NOMO-1 treated with DMSO at 0.1 percent for 48 hours (cell line): ENCODE measurements at regions not wholly inside any gene's neighbourhood (a gene's known extent, or its start where the extent isn't known, plus 50 kb on each side); places are given as distances from the start of the nearest gene placed in this dataset.

Experiments
- DNase-seq: peaks from one replicate; lab custom pipeline; 2025; ENCODE audit not compliant: unreplicated experiment; lab: John Stamatoyannopoulos, UW

DNA sequence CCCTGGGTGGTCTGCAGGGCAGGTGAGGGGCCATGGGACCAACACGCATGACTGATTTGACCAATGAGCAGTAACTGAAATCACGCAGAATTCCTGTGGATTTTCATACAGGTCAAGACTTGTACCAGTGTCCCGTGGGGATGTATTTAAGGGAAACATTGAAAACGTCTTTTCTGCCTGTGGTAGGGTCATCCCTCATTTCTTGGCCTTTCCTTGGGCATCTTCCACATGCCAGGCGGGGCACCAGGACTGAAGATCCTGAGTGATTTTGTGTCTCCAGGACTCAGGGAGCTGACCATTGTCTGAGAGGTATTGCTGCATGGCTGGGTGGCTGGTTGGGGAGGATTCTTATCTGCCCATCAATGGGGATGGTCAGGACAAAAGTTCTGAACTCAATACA, 289.0 kb downstream of the GLRX3 start:
- no peak for DNase-seq

GRCh38 chr10:130425881-130426435, 289.8 kb downstream of the GLRX3 start:
- no peak for DNase-seq

GRCh38 chr10:130427216-130427722, 291.1 kb downstream of the GLRX3 start:
- no peak for DNase-seq

DNA sequence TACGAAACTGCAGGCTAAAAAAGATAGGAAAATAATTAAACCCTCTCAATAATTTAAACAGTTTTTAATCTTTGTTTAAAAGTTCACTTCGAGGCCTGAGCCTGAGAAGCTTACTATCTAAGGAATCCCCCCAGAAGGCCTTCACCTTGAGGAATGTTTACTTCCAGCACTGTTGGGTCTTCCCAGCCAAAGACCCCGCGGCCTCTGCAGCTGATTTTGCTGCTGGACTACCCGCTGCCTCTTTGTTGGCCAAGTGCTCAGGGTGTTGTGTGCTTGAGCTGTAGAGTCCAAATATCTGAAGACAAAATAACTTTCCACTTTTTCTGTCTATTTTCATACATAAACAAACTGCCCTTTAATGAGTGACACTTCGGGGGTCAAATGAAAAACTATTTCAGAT, 292.7 kb downstream of the GLRX3 start:
- DNase-seq: no peak

DNA sequence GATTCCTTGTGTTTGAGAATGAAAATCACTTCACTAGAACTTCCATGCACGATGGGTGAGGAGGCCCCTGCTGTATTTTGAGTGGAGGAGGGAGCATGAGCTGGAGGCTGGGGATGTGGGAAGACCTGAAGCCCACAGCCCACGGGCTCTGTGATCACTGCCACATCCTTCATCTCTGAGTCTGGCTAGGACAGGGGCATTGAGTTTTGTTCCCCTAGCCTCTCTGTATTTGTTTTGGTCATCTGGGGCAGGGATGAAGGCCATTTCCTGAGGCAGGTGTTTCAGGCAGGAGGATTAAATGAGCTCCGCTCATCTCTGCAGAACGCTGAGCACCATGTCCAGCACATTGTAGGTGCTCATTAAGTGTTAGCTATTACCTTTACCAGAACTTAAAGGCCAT, 293.6 kb downstream of the GLRX3 start:
- no peak for DNase-seq

DNA sequence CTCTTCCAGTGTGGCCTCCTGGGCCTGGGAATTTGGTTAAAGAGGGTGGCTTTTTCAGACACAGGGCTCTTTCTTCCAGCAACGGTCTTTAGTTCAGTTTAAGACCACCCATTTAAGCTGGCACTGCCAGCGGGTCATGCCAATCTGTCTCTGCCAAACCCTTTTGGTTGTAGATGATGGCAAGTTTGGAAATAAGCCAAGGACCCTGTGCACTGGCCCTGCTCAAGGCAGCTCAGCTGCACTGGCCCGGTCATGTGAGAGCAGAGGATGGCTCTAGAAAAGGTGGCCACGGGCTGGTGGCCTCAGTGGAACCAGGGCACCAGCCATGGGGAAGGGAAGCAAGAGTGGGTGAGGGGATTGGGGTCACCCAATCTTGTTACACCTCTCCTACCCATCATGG, 294.1 kb downstream of the GLRX3 start:
- no peak for DNase-seq

DNA sequence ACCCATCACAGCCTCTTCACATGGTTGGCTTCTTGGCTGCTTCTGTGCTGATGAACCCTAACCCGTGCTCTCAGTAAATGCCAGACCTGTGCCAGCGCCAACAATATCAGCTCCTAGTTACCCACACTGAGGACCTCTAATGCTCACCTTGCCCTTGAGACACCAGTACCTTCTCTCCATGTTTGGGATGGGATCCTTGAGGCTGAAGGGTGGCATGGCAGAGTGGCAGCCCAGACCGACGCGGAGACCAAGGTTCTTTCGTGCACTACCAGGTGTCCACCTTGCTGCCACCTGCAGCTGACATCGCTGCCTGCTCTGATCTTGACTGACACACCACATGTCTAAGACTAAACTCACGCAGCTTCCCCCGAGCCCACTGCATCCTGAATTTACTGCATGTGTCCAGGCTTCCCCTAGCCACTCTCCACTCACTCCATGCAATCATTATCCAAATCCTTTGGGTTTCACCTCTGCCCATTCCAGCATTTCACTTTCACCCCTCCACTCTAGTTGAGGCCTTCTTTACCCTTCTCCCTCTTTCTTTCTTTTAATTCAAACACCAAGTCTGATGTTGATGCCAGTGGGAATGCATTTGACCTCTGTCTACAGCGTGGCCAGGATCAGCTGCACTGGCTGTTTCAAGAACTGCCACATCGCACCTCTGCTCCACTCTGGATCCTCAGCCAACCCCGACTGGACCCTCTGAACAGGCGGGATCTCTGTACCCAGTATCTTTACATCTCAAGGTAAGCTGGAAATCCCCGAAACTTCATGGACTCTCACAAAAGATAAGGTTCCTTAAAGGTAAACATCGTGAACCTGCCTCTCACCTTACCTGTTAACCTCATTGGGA, 294.9 kb downstream of the GLRX3 start:
- DNase-seq: no peak

DNA sequence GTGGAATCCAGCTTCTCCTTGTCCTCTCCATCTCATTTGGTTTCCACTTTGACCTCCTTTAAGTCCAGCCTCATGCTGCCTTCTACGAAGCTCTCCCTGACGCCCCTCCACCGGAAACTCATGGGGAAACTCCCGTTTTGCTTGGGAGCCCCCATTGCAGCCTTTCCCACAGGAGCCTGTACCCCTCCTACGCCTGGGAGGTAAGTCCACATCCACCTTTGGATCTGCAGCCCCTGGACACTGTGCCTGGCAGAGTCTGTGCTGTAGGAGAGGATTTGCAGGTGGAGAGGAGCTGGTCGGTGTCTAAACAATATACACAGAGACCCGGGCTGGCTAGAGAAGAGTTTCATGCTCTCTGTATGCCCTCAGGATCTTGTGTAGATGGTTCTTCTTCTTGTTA, 296.1 kb downstream of the GLRX3 start:
- no peak for DNase-seq

DNA sequence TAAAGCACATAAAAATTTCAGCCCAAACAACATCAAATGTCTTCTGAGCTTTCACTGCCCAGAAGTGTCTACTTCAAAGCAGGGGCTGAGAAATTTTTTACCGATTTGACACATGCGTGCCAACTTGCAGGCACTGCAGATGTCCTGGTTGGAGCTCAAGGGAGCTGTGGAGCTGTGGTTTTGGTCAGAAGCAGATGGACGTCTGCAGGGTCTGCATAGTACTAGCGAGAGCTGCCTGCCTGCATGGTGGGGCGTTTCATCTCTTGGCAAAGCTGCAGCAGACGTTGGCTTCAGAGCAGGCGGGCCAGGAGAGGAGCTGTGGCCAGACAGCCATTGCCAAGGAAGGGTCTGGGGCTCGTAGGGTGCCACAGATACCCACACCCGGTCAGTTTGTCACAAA, 296.7 kb downstream of the GLRX3 start:
- DNase-seq: no peak

DNA sequence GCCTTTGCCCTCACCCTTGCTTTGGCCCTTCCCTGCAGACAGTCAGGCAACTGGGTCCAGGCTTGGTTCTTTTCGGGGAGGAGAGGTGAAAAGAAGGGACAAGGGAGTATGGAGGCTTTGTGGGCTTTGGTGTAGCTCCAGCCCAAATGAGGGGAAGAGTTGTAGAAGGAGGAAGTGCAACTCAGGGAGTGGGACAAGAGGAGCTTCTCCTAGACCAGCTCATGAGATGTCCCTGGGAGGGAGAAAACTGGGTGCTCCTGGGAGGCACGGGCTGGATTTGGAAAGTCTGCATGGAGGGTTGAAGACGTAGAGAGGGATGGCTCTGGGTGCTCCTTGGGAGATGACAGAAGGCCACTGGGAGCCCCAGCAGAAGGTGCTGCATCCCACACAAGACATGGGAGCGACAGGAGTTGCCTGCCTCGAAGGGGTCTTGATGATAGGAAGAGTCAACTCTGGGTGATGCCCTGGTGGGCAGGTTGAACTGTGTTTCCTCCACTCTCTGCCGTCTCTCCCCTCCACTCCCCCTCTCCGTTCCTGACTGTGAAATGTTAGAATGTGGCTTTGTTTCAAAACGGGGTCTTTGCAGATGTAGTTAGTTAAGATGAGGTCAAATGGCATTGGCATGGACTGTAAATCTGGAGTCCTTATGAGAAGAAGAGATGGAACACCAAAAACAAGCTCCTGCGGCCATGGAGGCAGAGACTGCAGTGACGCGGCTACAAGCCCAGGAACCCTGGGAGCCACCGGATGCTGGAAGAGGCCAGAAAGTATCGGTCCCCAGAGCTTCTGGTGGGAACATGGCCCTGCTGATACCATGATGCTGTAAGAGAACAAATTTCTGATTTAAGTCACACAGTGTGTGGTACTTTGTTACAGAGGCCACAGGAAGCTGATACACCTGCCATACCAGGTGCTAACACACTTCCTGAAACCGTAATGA, 298.5 kb downstream of the GLRX3 start:
- no peak for DNase-seq

DNA sequence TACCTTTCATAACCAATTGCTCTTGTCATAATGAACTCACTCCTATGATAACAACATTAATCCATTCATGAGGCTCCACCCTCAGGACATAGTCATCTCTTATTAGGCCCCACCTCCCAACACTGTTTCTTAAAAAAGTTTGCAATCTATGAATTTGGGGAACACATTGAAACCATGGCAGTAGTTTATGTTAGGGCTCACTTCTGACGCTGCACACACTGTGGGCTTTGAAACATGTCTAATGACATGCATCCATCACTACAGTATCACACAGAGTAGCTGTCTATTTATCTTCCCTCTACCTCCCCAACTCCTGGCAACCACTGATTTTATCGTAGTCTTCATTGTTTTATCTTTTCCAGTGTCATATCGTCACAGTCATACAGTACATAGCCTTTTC, 299.8 kb downstream of the GLRX3 start:
- DNase-seq: no peak

- DNase-seq: no peak
Measured at GRCh38 chr10:130438861-130439260, 302.7 kb downstream of the GLRX3 start.

DNA sequence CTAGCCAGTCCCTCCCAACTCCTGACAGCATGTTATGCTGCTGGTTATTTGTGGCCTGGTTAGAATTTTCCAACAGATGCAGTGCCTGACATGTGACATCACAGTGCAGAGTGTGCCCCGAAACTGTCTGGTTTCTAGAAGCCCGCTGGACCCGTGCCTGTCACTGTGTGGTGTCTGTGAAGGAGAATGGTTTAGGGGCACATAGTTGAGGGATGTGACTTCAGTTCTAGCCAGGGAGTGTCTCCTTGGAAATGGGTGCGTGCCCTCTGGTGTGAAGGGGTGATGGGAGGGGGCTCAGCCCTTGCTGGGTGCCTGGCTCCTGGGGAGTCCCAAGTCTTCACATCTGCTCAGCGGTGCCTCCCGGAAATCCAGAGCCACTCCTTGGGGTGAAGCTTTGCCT, 303.6 kb downstream of the GLRX3 start:
- no peak for DNase-seq

DNA sequence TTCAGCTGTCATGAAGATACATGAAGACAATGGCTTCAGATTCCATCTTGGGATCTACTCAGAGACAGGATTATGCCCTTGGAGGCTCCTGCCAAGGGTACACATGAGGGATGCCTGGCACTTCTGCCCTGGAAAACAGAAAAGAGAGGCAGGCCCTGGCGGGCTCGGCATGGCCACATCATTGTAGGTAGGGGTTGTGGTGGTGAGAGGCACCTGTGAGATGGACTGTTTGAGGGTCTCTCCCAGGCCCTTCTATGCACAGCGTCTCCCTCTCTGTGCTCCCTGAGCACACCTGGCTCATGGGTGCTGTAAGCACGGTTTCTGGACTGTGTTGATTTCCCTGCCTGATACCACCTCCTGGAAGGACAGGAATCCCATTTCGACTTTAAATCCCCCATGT, 304.3 kb downstream of the GLRX3 start:
- DNase-seq: no peak

- DNase-seq: no peak
Measured at GRCh38 chr10:130440971-130441370, 304.8 kb downstream of the GLRX3 start.

- DNase-seq: no peak
Measured at GRCh38 chr10:130443066-130443465, 306.9 kb downstream of the GLRX3 start.

DNA sequence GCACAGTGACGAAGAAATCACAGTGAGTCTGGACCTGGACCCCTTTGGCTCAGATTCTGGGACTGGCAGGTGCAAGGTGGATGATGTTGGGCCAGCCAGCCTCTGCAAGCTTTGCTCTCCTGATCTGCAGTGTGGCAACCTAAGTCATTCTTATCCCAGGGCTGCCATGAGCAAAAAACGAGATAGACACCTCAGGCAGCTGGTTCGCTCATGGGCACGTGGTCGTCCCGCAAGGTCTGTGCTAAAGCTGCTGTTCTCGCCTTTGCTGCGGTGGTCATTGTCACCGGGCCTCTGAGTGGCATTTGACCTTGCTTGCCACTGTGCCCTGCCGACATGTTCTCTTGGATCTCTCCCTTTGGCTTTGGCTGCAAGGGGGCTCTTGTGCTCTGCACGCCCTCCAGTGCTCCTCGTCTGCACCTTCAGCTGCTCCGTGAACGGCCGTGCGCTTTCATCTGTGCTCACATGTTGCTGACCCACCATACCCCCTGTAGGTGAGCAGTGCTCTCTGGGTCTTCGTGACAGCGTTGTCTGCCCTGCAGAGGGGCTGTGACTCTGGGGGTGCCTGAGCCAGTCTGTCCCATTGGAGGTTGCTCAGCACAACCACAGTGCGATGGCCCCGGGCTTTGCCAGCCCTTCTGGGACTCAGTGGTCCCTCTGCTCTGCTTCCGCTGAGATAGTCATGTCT, 317.0 kb downstream of the GLRX3 start:
- DNase-seq: no peak

DNA sequence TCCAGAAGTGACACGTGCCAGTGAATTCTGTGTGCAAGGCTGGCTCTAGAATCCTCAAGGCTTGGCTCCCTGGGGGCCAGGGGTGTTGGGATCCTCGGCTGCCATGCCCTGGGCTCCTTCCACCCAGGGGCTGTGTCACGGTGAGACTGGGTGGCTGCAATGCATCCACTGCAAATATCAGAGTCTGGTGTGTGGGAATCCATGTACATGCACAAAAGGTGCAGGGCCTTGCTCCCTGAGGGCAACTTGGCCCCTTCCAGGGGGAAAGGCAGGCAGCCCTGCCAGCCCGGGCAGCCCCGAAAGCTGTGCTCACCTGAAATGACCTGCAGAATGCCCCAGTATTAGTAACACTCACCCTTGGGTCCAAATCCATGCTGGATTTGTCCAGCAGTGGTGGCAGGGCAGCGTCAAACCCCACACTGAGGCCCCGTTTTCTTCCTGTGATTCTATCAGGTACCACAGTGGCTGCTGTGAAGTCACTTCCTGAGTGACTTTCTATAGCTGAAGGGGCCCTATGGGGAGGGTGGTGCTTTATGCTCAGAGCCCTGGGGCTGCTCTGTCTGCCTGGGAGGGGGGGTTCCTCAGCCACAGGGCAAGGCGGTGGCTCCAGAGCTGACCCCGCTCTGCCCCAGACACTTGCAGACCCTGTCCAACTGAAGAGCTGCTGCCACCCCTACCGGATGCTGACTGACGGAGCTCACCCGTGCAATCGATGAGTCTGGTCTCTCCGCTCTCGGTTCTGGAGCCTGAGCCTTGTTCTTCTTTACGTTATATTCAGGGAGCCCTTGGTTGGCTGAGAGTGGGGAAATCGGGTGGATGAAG, 317.7 kb downstream of the GLRX3 start:
- DNase-seq: no peak

DNA sequence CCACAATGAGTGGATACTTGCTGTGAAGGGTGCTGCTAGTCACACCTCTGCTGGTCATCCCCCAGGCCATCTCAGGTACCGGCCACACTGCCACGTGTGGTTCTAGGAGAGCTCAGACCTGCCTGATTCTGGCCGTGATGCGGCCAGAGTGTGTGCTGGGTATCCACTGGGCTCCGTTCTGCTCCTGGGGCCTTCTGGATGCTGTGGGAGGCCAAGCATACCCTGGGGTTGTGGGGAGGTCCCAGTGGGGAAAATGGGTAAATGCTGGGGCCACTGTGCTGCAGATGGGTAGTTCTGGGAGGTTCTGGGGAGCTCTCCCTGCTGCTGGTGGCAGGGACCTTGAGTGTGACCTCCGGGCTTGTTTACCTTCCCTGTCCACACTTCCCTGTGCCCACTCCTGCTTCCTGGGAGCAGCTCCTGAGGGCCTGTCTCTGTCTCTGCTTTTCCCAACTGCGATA, 318.4 kb downstream of the GLRX3 start:
- DNase-seq: no peak

- DNase-seq: no peak
Measured at GRCh38 chr10:130455111-130455695, 319.0 kb downstream of the GLRX3 start.
